GM19324 (cell line): ENCODE measurements at regions not wholly inside any gene's neighbourhood (a gene's known extent, or its start where the extent isn't known, plus 50 kb on each side); places are given as distances from the start of the nearest gene placed in this dataset.

ENCODE experiments used
- ATAC-seq: cut with Tn5 transposase; IDR thresholded peaks from one replicate; pipeline ENCODE4 v1.9.1; 2021; ENCODE audit warnings: mild to moderate bottlenecking, moderate library complexity; ENCODE audit not compliant: unreplicated experiment, low FRiP score

GRCh38 chr9:107954312-107954711 lies 464.7 kb upstream of the KLF4 start:
- ATAC-seq, result no peak

- no peak for ATAC-seq
These were observed 464.1 kb upstream of the KLF4 start for GRCh38 chr9:107953556-107954125.

- ATAC-seq, result no peak
These were observed 463.2 kb upstream of the KLF4 start for GRCh38 chr9:107952773-107953172.

- ATAC-seq, result no peak
These were observed 461.9 kb upstream of the KLF4 start for GRCh38 chr9:107951511-107951910.

GRCh38 chr9:107949061-107949460 lies 459.5 kb upstream of the KLF4 start:
- no peak for ATAC-seq

GRCh38 chr9:107948601-107949000 lies 459.0 kb upstream of the KLF4 start:
- ATAC-seq, result no peak

- ATAC-seq, result no peak
These were observed 458.5 kb upstream of the KLF4 start for GRCh38 chr9:107948086-107948485.

GRCh38 chr9:107946364-107947141 lies 457.0 kb upstream of the KLF4 start:
- ATAC-seq, result no peak

GRCh38 chr9:107945961-107946360 lies 456.4 kb upstream of the KLF4 start:
- ATAC-seq, result no peak

- no peak for ATAC-seq
These were observed 455.9 kb upstream of the KLF4 start for GRCh38 chr9:107945493-107945892.

- no peak for ATAC-seq
These were observed 454.8 kb upstream of the KLF4 start for GRCh38 chr9:107944387-107944786.

GRCh38 chr9:107943901-107944300 lies 454.3 kb upstream of the KLF4 start:
- no peak for ATAC-seq

GRCh38 chr9:107942856-107943255 lies 453.3 kb upstream of the KLF4 start:
- ATAC-seq, result no peak

- no peak for ATAC-seq
These were observed 452.7 kb upstream of the KLF4 start for GRCh38 chr9:107942291-107942690.

GRCh38 chr9:107940616-107941595 lies 451.3 kb upstream of the KLF4 start:
- ATAC-seq, result no peak

- ATAC-seq, result no peak
These were observed 449.3 kb upstream of the KLF4 start for GRCh38 chr9:107938801-107939386.

- no peak for ATAC-seq
These were observed 446.4 kb upstream of the KLF4 start for GRCh38 chr9:107935931-107936330.

GRCh38 chr9:107933516-107933915 lies 443.9 kb upstream of the KLF4 start:
- no peak for ATAC-seq

- ATAC-seq, result no peak
These were observed 443.5 kb upstream of the KLF4 start for GRCh38 chr9:107933097-107933496.

GRCh38 chr9:107932601-107933000 lies 443.0 kb upstream of the KLF4 start:
- no peak for ATAC-seq

GRCh38 chr9:107932046-107932445 lies 442.5 kb upstream of the KLF4 start:
- no peak for ATAC-seq
